ENCODE measurements at regions not wholly inside any gene's neighbourhood (a gene's known extent, or its start where the extent isn't known, plus 50 kb on each side); places are given as distances from the start of the nearest gene placed in this dataset.

DNA sequence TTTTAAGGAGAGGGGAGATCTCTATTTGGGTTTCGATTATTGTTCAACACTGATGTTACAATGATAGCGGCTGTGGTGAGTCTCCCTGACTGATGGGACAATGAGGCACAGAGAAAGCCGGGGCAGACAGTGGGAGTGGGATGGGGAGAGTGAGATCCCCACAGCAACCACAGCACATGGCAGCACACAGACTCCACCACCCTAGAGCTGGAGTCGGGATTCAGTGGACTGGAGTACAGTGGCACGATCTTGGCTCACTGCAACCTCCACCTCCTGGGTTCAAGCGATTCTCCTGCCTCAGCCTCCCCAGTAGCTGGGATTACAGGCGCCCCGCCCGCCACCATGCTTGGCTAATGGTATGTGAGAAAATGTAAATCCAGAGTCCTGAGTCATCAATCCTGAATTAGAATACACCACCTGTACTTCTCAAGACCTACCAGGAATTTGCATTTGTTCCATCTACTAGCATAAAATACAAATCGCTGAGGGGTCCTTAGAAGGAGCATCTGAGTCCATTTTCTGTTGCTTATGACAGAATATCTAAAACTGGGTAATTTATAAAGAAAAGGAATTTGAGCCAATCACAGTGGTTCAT lies 125.8 kb downstream of the TOMM20 start:
- H3K9me3 Mint-ChIP-seq: no peaks in the 10 kb centered on the region
- no peak overlapping the region for H3K4me3 Mint-ChIP-seq
- H3K27ac Mint-ChIP-seq: no peak overlapping the region
- TF ChIP-seq, protein P1, sequence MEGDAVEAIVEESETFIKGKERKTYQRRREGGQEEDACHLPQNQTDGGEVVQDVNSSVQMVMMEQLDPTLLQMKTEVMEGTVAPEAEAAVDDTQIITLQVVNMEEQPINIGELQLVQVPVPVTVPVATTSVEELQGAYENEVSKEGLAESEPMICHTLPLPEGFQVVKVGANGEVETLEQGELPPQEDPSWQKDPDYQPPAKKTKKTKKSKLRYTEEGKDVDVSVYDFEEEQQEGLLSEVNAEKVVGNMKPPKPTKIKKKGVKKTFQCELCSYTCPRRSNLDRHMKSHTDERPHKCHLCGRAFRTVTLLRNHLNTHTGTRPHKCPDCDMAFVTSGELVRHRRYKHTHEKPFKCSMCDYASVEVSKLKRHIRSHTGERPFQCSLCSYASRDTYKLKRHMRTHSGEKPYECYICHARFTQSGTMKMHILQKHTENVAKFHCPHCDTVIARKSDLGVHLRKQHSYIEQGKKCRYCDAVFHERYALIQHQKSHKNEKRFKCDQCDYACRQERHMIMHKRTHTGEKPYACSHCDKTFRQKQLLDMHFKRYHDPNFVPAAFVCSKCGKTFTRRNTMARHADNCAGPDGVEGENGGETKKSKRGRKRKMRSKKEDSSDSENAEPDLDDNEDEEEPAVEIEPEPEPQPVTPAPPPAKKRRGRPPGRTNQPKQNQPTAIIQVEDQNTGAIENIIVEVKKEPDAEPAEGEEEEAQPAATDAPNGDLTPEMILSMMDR (IDR thresholded peaks at IDR 0.05; ENCODE audit: unreplicated experiment): no peak
- H3K4me1 Mint-ChIP-seq: peaks cover 18% of the 10 kb centered on the region
- H3K36me3 Mint-ChIP-seq: no peaks in the 10 kb centered on the region
- DNase-seq (ENCODE audit: low spot score in 2 of 2, unreplicated experiment in 2 of 2): no peak
- H3K27me3 Mint-ChIP-seq (ENCODE audit: low read depth): no peaks in the 10 kb centered on the region

- no peaks in the 10 kb centered on the region for H3K9me3 Mint-ChIP-seq
Measured at GRCh38 chr1:234999513-234999940, 129.1 kb downstream of the TOMM20 start.

DNA sequence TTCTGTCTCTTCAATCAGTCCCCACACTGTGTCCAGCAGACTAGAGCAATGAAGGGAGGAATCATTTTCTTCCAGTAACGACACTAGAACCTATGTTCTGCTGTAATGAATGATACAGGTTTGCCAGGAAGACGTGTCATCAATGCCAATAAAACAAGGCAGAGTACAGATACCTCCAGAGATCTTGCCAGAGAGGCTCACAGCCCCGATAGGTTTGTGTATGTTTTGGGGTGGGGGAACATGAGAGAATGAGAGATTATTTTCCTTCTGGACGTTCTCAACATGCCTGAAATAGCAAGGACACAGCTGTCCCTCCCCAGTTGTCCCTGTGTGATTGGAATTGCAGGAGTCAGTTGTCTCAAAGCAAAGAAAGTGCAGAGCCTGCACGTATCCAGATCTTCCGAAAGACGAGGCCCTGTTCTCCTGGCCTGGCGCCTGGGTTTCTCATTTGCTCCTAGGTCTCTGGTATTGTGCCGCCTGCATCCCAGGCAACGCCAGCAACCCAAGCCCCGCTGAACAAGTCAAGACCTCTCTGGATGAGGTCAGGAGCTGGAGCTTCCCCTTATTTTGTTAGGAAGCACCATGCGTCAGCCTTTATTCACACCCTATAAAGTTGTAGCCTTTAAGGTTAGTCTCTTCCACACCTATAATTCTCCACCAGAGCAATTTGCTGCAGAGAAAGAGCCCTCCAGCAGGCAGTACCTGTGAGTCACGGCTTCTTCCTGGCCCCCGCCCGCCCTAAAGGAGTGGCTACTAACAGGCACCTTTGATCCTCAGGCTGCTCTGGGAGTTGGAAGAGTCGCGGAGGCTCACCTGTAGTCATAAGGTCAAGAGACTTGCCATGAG lies 130.5 kb downstream of the TOMM20 start:
- no peaks in the 10 kb centered on the region for H3K9me3 Mint-ChIP-seq
- peaks cover 26% of the 10 kb centered on the region for H3K4me1 Mint-ChIP-seq
- H3K4me3 Mint-ChIP-seq: no peak overlapping the region
- H3K36me3 Mint-ChIP-seq: no peaks in the 10 kb centered on the region
- H3K27ac Mint-ChIP-seq: peak overlapping the region; percentile 69
- TF ChIP-seq, protein P1 (IDR thresholded peaks at IDR 0.05; ENCODE audit: unreplicated experiment): no peak
- DNase-seq (ENCODE audit: low spot score in 2 of 2, unreplicated experiment in 2 of 2): no peak
- no peaks in the 10 kb centered on the region for H3K27me3 Mint-ChIP-seq (ENCODE audit: low read depth)

More at GRCh38 chr1:234999513-234999940, 129.1 kb downstream of the TOMM20 start:
- Mint-ChIP-seq H3K4me1 (peaks cover 26% of the 10 kb centered on the region), H3K4me3 (no peak overlapping the region), H3K36me3 (no peaks in the 10 kb centered on the region), H3K27ac (no peak overlapping the region), H3K27me3 (ENCODE audit: low read depth) (no peaks in the 10 kb centered on the region)
- no peak for DNase-seq (ENCODE audit: low spot score in 2 of 2, unreplicated experiment in 2 of 2)
- TF ChIP-seq, protein P1 (IDR thresholded peaks at IDR 0.05; ENCODE audit: unreplicated experiment): no peak

- Mint-ChIP-seq H3K4me3 (no peak overlapping the region), H3K27me3 (ENCODE audit: low read depth) (no peaks in the 10 kb centered on the region), H3K27ac (peak overlapping the region; percentile 69), H3K4me1 (peaks cover 26% of the 10 kb centered on the region), H3K36me3 (no peaks in the 10 kb centered on the region), H3K9me3 (no peaks in the 10 kb centered on the region)
- TF ChIP-seq, protein P1 (IDR thresholded peaks at IDR 0.05; ENCODE audit: unreplicated experiment): no peak
- no peak for DNase-seq (ENCODE audit: low spot score in 2 of 2, unreplicated experiment in 2 of 2)
Measured at GRCh38 chr1:234997201-234997895, 131.3 kb downstream of the TOMM20 start.

- no peaks in the 10 kb centered on the region for H3K27me3 Mint-ChIP-seq (ENCODE audit: low read depth)
- no peak for DNase-seq (ENCODE audit: low spot score in 2 of 2, unreplicated experiment in 2 of 2)
- H3K9me3 Mint-ChIP-seq: no peaks in the 10 kb centered on the region
- H3K4me3 Mint-ChIP-seq: no peak overlapping the region
- TF ChIP-seq, protein P1 (IDR thresholded peaks at IDR 0.05; ENCODE audit: unreplicated experiment): no peak
- peaks cover 24% of the 10 kb centered on the region for H3K4me1 Mint-ChIP-seq
- no peak overlapping the region for H3K27ac Mint-ChIP-seq
- no peaks in the 10 kb centered on the region for H3K36me3 Mint-ChIP-seq
Measured at GRCh38 chr1:234996245-234996757, 132.3 kb downstream of the TOMM20 start.
